ENCODE measurements at regions not wholly inside any gene's neighbourhood (a gene's known extent, or its start where the extent isn't known, plus 50 kb on each side); places are given as distances from the start of the nearest gene placed in this dataset.

GRCh38 chr3:102339671-102340070 is 95.1 kb upstream of the ZPLD1 start:
- no peak overlapping the region for H3K27ac Mint-ChIP-seq
- no peak overlapping the region for H3K4me3 Mint-ChIP-seq (ENCODE audit: low read depth)
- TF ChIP-seq, protein P1, sequence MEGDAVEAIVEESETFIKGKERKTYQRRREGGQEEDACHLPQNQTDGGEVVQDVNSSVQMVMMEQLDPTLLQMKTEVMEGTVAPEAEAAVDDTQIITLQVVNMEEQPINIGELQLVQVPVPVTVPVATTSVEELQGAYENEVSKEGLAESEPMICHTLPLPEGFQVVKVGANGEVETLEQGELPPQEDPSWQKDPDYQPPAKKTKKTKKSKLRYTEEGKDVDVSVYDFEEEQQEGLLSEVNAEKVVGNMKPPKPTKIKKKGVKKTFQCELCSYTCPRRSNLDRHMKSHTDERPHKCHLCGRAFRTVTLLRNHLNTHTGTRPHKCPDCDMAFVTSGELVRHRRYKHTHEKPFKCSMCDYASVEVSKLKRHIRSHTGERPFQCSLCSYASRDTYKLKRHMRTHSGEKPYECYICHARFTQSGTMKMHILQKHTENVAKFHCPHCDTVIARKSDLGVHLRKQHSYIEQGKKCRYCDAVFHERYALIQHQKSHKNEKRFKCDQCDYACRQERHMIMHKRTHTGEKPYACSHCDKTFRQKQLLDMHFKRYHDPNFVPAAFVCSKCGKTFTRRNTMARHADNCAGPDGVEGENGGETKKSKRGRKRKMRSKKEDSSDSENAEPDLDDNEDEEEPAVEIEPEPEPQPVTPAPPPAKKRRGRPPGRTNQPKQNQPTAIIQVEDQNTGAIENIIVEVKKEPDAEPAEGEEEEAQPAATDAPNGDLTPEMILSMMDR (IDR thresholded peaks at IDR 0.05; ENCODE audit: unreplicated experiment): no peak
- H3K27me3 Mint-ChIP-seq: no peaks in the 10 kb centered on the region
- H3K9me3 Mint-ChIP-seq (ENCODE audit: low read depth): no peaks in the 10 kb centered on the region
- no peaks in the 10 kb centered on the region for H3K36me3 Mint-ChIP-seq (ENCODE audit: insufficient read depth)
- DNase-seq (ENCODE audit: low spot score, unreplicated experiment): no peak
- H3K4me1 Mint-ChIP-seq (ENCODE audit: low read depth): no peaks in the 10 kb centered on the region

DNA sequence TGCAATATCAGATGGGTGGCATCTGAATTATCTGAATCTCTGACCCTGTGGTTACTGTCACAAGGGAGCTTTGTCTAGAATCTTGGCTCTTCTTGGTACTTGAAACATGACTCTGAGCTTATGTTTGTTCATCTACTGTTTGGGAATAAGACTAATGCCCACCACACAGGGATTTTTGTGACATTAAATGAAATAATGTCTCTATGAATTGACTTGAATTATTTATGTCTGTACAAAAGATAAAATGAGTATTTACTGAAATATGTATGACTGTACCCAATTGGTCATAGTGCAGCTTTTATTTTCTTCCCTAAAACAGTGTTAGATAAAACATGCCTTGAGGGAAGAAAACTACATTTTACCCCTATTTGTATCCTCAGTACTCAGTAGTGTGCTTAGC is 87.9 kb upstream of the ZPLD1 start:
- H3K27me3 Mint-ChIP-seq: no peaks in the 10 kb centered on the region
- no peaks in the 10 kb centered on the region for H3K4me1 Mint-ChIP-seq (ENCODE audit: low read depth)
- no peaks in the 10 kb centered on the region for H3K36me3 Mint-ChIP-seq (ENCODE audit: insufficient read depth)
- no peak for DNase-seq (ENCODE audit: low spot score, unreplicated experiment)
- H3K27ac Mint-ChIP-seq: no peak overlapping the region
- TF ChIP-seq, protein P1 (IDR thresholded peaks at IDR 0.05; ENCODE audit: unreplicated experiment): no peak
- no peaks in the 10 kb centered on the region for H3K9me3 Mint-ChIP-seq (ENCODE audit: low read depth)
- H3K4me3 Mint-ChIP-seq (ENCODE audit: low read depth): no peak overlapping the region

- no peak overlapping the region for H3K27ac Mint-ChIP-seq
- no peaks in the 10 kb centered on the region for H3K9me3 Mint-ChIP-seq (ENCODE audit: low read depth)
- H3K4me1 Mint-ChIP-seq (ENCODE audit: low read depth): no peaks in the 10 kb centered on the region
- H3K27me3 Mint-ChIP-seq: no peaks in the 10 kb centered on the region
- TF ChIP-seq, protein P1 (IDR thresholded peaks at IDR 0.05; ENCODE audit: unreplicated experiment): no peak
- no peaks in the 10 kb centered on the region for H3K36me3 Mint-ChIP-seq (ENCODE audit: insufficient read depth)
- no peak for DNase-seq (ENCODE audit: low spot score, unreplicated experiment)
- H3K4me3 Mint-ChIP-seq (ENCODE audit: low read depth): no peak overlapping the region
Measured at GRCh38 chr3:102348904-102349303, 85.9 kb upstream of the ZPLD1 start.

DNA sequence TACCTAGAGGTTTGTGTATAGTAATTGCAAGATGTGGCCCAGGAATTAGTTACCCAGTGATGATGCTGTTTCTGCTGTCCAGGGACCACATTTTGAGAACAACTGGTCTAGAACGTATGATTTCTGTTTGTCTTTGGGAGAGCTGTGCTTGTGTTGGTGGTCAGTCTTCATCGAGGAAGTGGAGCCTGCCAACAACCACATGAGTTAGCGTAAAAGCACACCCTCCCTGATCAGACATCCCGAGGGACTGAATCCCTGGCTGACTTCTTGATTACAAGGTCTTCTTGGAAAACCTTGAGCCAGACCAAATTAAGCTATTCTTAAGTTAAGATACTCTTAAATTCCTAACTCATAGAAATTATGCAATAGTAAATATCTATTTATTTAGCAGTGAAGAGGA is 81.7 kb upstream of the ZPLD1 start:
- no peak for DNase-seq (ENCODE audit: low spot score, unreplicated experiment)
- no peaks in the 10 kb centered on the region for H3K9me3 Mint-ChIP-seq (ENCODE audit: low read depth)
- H3K4me3 Mint-ChIP-seq (ENCODE audit: low read depth): no peak overlapping the region
- no peaks in the 10 kb centered on the region for H3K36me3 Mint-ChIP-seq (ENCODE audit: insufficient read depth)
- TF ChIP-seq, protein P1 (IDR thresholded peaks at IDR 0.05; ENCODE audit: unreplicated experiment): no peak
- H3K27me3 Mint-ChIP-seq: no peaks in the 10 kb centered on the region
- no peaks in the 10 kb centered on the region for H3K4me1 Mint-ChIP-seq (ENCODE audit: low read depth)
- H3K27ac Mint-ChIP-seq: no peak overlapping the region

DNA sequence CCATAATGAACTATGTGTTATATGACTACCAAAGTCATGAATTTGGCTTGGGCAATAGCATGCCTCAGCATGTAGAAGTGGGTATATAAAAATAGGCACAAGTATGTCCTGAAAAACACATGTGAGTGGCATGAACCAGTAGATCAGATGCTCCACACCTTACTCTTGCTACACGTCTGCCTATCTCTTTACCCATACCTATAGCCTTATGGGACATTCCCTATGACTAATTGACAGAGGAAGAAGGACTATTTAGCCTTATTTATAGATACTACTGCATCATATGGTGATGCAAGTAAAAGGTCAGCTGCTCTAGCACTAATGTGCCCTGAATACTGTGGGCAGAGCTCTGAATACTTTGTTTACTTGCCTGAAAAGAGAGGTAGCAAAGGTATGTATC is 81.0 kb upstream of the ZPLD1 start:
- Mint-ChIP-seq H3K9me3 (ENCODE audit: low read depth) (no peaks in the 10 kb centered on the region), H3K4me1 (ENCODE audit: low read depth) (no peaks in the 10 kb centered on the region), H3K27ac (no peak overlapping the region), H3K36me3 (ENCODE audit: insufficient read depth) (no peaks in the 10 kb centered on the region), H3K4me3 (ENCODE audit: low read depth) (no peak overlapping the region), H3K27me3 (no peaks in the 10 kb centered on the region)
- DNase-seq (ENCODE audit: low spot score, unreplicated experiment): no peak
- TF ChIP-seq, protein P1 (IDR thresholded peaks at IDR 0.05; ENCODE audit: unreplicated experiment): no peak

All from progenitor cell of endocrine pancreas (in vitro differentiated cells).